ENCODE measurements at regions not wholly inside any gene's neighbourhood (a gene's known extent, or its start where the extent isn't known, plus 50 kb on each side); places are given as distances from the start of the nearest gene placed in this dataset.

DNA sequence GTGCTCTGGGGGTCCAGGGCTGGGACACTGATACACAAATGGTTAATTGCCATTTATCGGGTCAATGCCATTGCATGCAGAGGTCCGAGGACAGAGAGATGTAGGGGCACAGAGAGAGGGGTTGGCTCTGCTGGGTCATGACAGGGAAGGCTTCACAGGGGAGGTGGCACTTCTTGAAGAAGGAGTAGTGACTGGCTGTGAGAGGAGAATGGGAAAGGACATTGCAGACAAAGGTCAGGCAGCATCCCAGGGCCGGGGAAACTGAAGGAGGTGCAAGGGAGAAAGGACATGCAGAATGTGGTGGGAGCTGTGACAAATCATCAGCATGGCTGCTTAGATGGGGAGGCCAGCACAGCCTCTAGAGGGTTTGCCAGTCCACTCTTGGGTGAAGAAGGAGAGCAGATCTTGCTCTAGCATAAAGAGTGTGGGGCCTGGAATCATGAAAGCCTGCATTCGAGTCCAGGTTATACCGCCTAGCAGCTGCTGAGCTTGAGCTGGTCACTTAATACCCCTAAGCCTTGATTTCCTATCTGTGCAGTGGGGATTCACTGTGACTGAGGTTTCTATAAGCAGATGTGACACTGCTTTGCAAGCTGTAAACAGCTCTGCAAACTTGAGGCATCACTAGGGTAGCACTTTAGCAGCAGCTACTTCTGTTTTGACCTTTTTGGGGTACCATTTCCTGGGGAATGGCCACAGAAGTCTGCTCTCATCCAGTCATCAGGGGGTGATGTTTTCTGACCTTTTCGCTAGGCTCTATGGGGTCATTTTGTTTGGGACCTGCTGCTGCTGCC lies 59.2 kb upstream of the EPS8L3 start:
- H3K27ac Mint-ChIP-seq (ENCODE audit: unreplicated experiment): no peak overlapping the region
- DNase-seq (ENCODE audit: low spot score): no peak
- H3K36me3 Mint-ChIP-seq (ENCODE audit: low read depth, unreplicated experiment): no peaks in the 10 kb centered on the region
- H3K27me3 Mint-ChIP-seq (ENCODE audit: unreplicated experiment): peaks cover 13% of the 10 kb centered on the region
- no peak overlapping the region for H3K4me3 Mint-ChIP-seq (ENCODE audit: unreplicated experiment)
- TF ChIP-seq, protein P1, sequence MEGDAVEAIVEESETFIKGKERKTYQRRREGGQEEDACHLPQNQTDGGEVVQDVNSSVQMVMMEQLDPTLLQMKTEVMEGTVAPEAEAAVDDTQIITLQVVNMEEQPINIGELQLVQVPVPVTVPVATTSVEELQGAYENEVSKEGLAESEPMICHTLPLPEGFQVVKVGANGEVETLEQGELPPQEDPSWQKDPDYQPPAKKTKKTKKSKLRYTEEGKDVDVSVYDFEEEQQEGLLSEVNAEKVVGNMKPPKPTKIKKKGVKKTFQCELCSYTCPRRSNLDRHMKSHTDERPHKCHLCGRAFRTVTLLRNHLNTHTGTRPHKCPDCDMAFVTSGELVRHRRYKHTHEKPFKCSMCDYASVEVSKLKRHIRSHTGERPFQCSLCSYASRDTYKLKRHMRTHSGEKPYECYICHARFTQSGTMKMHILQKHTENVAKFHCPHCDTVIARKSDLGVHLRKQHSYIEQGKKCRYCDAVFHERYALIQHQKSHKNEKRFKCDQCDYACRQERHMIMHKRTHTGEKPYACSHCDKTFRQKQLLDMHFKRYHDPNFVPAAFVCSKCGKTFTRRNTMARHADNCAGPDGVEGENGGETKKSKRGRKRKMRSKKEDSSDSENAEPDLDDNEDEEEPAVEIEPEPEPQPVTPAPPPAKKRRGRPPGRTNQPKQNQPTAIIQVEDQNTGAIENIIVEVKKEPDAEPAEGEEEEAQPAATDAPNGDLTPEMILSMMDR (IDR thresholded peaks at IDR 0.05; ENCODE audit: unreplicated experiment): no peak
- H3K4me1 Mint-ChIP-seq (ENCODE audit: unreplicated experiment): peaks cover 7% of the 10 kb centered on the region
- no peaks in the 10 kb centered on the region for H3K9me3 Mint-ChIP-seq (ENCODE audit: unreplicated experiment)

DNA sequence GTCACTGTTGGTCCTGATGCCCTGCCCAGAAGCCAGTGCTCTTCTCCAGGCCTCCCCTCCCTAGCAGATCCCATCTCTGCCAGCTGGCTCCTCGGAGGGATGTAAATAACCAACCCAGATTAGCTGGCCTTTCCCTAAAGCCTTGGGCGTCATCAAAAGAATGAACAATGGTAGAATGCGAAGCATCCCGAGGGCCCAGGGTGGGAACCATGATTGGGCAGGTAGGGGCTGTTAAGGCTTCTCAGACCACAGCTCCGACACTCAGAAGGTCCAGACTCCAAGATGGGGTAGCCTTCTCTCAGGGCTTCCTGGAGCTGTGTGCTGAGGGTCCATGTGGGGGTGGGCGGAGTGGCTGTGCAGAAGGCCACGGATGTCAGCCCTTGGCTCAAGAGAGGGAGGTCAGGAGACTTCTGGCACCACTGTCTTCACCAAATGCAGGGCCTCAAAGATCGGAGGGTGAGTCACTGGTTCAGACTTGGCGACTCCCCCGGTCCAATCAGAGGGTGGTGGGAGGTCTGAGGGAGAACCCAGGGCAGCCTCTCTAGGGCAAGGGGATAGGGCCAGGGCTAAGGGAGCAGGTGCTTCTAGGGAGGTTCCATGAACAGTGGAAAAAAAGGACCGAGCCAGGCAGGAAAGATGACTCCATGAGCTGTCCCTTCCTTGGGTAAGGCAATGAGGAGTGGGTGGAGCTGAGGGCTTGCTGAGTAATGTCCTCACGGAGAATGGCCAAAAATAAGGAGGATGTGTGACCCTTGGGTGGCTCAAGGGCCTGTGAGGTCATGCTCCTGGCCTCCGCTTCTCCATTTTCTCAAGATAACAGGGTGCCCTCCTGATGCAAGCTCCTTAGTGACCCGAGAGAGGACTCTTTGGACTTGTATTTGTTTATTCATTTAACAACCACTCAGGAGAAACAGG lies 58.4 kb upstream of the EPS8L3 start:
- Mint-ChIP-seq H3K27me3 (ENCODE audit: unreplicated experiment) (peaks cover 13% of the 10 kb centered on the region), H3K4me3 (ENCODE audit: unreplicated experiment) (no peak overlapping the region), H3K4me1 (ENCODE audit: unreplicated experiment) (peaks cover 7% of the 10 kb centered on the region), H3K27ac (ENCODE audit: unreplicated experiment) (no peak overlapping the region), H3K9me3 (ENCODE audit: unreplicated experiment) (no peaks in the 10 kb centered on the region), H3K36me3 (ENCODE audit: low read depth, unreplicated experiment) (no peaks in the 10 kb centered on the region)
- DNase-seq (ENCODE audit: low spot score): no peak
- TF ChIP-seq, protein P1 (IDR thresholded peaks at IDR 0.05; ENCODE audit: unreplicated experiment): no peak

DNA sequence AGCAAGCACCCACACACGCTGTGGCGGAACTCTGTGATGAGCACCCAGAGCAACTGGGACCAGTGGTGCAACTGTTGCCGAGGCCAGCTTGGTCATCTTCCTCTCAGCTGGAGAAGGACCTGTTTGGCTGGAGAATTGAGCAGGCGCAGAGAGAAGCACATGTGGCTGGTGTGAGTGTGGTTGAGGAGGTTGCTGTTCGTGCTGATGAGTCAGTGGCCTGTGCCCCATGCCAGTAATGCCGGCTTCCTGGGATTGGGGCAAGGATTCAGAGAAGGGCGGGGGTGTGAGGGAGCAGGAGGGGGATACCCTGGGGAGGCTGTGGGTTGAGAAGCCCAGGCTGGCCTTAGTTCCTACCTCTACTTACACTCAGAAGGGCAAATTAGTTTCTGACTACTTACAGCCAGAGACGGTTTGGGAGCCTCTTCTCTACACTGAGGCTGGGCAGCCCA lies 57.5 kb upstream of the EPS8L3 start:
- no peaks in the 10 kb centered on the region for H3K9me3 Mint-ChIP-seq (ENCODE audit: unreplicated experiment)
- no peak overlapping the region for H3K27ac Mint-ChIP-seq (ENCODE audit: unreplicated experiment)
- peaks cover 7% of the 10 kb centered on the region for H3K4me1 Mint-ChIP-seq (ENCODE audit: unreplicated experiment)
- DNase-seq (ENCODE audit: low spot score): no peak
- no peaks in the 10 kb centered on the region for H3K36me3 Mint-ChIP-seq (ENCODE audit: low read depth, unreplicated experiment)
- peaks cover 11% of the 10 kb centered on the region for H3K27me3 Mint-ChIP-seq (ENCODE audit: unreplicated experiment)
- TF ChIP-seq, protein P1 (IDR thresholded peaks at IDR 0.05; ENCODE audit: unreplicated experiment): no peak
- no peak overlapping the region for H3K4me3 Mint-ChIP-seq (ENCODE audit: unreplicated experiment)

DNA sequence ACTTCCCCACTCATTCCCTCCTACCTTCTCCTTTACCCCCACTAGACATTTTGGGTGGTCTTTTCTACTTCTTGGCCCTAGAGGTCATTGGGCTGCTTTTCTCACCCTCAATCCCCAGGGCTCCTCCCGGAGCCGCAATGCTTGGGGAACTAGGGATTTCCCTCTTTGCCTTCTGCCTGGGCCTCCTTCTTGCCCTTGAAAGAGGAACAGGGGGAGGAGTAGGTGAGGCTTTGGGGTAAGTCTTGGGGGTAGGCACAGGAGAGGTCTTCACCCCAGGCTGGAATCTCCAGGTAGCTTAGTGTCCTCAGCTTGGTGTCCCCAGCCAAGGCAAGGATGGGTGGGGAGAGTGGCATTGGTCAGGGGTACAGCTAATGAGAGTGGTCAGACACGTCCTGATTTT lies 56.2 kb upstream of the EPS8L3 start:
- Mint-ChIP-seq H3K4me3 (ENCODE audit: unreplicated experiment) (no peak overlapping the region), H3K4me1 (ENCODE audit: unreplicated experiment) (peaks cover 3% of the 10 kb centered on the region), H3K27ac (ENCODE audit: unreplicated experiment) (no peak overlapping the region), H3K36me3 (ENCODE audit: low read depth, unreplicated experiment) (no peaks in the 10 kb centered on the region), H3K9me3 (ENCODE audit: unreplicated experiment) (no peaks in the 10 kb centered on the region), H3K27me3 (ENCODE audit: unreplicated experiment) (peaks cover 9% of the 10 kb centered on the region)
- TF ChIP-seq, protein P1 (IDR thresholded peaks at IDR 0.05; ENCODE audit: unreplicated experiment): no peak
- no peak for DNase-seq (ENCODE audit: low spot score)

Measured in endothelial cell (in vitro differentiated cells).